Anterior cingulate cortex (tissue), 58 donors: ENCODE measurements at regions not wholly inside any gene's neighbourhood (a gene's known extent, or its start where the extent isn't known, plus 50 kb on each side); places are given as distances from the start of the nearest gene placed in this dataset.

Source experiments
- DNase-seq, 58 donors: peaks; one replicate each; lab custom pipeline; 2025; lab: John Stamatoyannopoulos, UW

DNA sequence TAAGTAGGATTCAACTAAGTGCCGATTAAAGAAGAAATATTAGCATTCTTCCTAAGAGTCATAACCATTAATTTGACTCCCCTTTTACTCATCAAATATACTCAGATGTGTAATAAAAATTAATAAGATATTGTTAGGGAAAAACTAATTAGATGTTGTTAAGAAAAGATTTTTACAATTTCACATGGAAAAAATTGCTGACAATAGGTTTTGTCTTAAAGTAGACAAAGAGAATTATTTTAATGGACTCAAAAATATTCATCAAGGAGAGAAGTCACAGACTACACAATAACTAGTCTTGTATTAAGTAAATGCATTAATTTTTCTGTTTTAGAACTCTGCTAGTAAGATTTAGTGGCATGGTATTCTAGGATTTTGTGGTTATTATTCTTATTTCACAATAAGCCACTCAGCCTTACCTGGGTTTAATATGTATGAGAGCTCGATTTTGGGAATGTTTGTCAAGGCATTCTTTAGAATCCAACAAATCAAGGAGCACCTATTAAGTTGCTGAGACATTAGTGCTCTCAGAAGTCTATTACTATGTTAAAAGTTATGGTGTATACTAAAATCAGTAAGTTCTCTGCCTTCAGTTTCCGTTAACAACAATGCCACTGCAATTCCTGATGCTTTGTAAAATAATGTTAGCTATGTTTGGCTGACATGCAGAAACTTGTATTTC lies 110.2 kb upstream of the UGT8 start:
- DNase-seq = no peak

DNA sequence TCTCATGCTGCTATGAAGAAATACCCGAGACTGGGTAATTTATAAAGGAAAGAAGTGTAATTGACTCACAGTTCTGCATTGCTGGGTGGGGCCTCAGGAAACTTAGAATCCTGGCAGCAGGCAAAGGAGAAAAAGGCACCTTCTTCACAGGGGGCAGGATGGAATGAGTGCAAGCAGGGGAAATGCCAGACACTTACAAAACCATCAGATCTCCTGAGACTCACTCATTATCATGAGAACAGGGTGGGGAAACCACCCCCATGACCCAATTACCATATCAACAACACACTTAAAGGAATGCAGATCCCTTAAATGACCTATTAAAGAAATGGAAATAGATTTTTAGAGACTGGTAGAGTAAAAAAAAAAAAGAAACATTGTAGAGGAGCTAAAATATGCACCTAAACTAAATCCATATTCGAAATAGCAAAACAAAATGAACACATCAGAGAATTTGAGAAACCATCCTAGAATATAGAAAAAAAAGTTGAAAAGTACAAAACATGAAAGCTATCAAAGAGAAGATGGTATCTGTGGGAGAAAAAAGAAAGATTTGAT lies 104.3 kb upstream of the UGT8 start:
- no peak for DNase-seq

DNA sequence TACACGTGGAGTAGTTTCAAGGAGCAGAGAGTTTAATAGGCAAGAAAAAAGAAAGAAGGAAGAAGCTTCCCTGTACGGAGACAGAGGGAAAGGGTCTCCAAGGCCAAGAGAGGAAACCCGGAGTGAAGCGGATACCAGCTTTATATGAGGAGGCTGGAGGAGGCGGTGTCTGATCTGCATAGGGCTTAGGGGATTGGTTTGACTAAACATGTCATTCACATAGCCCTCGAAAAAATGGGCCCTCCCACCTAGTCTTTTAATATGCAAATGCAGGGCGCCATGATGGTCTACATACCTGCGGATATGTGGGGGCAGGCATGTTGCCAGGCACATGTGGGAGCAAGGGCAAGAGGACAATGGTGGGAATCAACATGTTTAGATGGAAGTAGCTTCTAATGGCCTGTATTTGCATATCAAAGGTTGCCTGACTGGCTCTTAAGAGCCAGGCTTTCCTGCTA lies 103.1 kb upstream of the UGT8 start:
- no peak for DNase-seq

DNA sequence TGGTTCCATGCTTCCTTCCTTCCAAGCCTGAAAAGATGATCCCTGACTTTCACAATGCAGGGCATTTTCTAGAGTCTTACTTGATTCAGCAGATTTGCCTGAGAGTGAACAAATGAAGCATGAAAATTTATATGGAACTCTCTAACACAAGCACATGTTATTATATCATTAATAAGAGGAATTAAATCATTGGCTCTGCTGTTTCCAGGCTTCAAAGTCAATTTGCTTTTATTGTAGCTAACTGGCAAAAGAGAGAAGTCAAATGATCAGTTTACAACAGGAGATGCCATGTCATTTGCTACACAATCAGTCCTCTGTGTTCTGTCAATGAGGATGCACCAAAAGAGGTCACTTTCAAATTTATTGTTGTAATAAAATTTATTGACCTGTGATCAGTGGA lies 101.5 kb upstream of the UGT8 start:
- DNase-seq = no peak

DNA sequence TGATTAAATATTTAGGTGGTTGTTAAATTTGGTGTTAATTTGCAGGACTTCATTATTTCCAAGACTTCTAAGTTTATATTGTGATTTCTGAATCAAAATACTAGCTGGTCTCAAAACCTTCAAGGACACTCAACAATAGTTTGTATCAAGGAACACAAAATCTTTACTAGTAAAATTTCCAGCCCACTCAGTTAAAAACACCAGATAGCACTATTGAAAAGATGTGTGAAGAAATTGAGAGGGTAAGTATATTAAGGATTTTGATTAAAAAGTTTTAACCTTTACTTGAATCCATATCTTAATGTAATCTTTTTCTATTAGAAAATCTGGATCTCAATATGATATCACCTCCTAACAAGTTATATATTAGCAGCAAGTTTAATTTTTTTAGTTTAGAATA lies 89.3 kb upstream of the UGT8 start:
- DNase-seq = peak in 1 of 58 donors; percentile 13

DNA sequence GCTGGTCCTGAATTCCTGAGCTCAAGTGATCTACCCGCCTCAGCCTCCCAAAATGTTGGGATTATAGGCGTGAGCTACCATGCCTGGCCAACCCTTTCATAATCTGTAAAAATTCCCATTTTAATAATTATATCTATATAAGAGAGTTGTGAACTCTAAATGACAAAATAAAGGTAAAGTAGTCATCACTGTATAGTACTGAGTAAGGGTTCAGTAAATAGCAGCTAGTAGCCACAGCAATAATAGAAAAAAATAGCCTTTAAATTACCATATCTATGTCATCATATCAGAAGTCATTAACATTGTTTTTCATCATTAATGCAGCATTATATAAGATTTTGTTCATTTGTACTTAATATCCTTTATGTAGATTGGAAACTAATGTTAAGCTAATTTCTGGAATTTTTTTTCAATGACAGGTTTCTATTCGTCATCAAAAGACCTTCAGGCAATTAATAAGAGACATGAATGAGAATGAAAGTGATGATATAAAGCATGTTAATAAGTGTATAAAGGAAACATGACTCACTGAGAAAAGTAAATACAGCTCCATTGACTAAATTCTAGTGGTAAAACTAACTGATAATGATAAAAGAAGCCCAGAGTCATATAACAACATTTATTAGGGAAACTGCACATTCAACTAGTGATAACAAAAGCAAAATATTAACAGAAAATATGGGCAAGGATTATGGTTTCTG lies 85.9 kb upstream of the UGT8 start:
- DNase-seq = no peak

DNA sequence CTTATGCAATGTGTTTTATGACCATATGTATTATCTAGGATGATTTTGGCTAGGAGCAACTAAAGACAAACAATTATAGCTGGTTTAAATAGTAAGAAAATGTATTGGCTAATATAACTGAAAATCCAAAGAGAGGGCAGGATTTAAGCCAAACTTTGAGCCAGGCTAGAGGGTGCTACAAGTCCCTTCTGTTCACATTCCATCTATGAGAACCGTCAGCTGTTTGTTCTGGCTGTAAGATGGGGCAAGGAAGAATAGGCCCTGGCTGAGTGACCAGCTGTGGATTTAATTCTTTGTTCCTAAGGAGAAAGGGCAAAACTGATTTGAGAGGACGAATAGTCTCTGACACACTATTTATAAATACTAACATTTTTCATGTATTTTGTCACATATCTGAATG lies 79.2 kb upstream of the UGT8 start:
- peak in 7 of 58 donors; percentile 2 to 27 (median 17) for DNase-seq

DNA sequence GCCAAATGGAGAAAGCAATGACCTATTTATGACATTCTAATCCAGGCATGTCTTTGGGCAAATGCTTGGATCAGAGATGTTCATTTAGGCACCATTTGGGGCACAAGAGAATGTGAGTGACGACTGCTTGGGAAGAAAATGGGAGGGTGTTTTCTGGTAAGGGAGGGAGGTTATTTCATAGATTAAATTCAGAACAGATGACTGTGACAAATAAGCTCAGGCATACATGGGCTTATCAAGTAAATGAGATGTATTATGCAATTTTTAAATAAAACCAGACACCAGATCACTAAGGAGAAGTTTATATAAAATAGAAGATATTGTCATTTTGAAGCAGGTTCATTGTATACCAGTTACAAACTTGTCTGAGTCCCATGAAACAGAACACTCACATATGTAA lies 71.4 kb upstream of the UGT8 start:
- no peak for DNase-seq

DNA sequence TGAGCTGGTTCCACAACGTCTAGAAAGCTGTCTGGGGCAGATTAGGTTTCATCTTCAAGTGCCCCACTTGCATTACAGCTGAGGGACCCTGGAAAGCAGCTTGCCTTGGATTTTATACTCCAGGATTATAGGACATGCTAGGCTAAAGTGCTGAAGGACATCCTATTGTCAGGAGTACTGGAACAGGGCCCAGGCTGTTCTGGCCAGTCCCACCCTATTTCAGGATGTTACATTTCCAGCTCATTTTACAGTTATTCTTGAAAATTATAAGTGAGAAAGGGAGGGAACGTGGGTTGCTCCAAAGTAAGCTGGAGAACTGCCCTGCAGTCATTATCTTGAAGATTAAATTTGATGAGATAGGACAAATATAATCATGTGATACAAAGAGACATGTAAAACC lies 71.0 kb upstream of the UGT8 start:
- no peak for DNase-seq

DNA sequence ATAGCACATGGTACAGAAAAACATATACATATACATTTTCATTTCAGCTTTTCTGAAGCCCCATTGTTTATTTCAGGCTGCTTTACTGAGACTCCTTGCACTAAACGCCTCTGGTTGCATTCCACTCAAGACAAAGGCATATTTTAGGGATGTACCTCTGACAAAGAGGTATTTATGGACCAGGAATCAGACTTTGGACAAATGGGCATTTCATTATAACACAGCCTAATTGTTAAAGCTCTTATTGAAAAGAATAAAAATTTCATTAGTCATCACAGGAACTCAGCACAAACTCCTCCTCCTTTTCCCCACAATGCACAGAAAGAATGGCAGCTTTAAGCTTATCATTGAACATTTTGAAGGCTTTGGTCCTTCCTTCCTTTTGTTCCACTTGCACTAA lies 62.9 kb upstream of the UGT8 start:
- peak in 1 of 58 donors; percentile 36 for DNase-seq

DNA sequence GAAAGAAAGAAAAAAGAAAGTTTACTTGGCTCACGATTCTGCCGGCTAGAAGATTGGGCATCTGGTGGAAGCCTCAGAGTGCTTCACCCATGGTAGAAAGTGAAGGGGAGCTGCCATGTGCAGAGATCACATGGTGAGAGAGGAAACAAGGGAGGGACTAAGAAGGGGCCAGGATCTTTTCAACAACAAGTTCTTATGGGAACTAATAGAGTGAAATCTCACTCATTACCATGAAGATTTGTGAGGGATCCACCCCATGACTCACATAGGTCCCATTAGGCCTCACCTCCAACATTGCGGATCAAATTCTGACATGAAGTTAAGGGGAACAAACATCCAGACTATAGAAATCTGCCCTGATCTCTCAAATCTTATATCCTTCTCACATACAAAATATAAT lies 61.3 kb upstream of the UGT8 start:
- DNase-seq = no peak

DNA sequence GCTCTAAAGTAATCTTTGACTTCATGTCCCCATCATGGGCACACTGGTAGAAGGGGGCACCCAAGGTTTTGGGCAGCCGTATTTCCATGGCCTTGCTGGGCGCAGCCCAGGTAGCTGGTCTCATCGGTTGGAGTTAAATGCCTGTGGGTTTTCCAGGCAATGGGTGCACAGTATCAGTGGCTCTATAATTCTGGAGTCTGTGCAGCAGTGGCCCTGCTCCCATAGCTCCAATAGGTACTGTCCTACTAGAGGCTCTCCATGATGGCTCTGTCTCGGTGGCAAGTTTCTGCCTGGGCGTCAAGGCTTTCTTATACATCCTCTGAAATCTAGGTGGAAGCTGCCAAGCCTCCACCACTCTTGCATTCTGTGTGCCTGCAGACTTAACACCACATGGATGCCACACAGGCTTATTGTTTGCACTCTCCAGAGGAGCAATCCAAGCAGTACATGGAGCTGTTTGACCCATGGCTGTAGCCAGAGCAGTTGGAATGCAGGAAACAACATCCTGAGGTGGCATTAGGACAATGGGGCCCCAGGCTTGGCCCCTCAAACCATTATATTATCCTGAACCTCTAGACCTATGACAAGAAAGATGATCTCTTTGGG lies 60.5 kb upstream of the UGT8 start:
- DNase-seq = no peak

DNA sequence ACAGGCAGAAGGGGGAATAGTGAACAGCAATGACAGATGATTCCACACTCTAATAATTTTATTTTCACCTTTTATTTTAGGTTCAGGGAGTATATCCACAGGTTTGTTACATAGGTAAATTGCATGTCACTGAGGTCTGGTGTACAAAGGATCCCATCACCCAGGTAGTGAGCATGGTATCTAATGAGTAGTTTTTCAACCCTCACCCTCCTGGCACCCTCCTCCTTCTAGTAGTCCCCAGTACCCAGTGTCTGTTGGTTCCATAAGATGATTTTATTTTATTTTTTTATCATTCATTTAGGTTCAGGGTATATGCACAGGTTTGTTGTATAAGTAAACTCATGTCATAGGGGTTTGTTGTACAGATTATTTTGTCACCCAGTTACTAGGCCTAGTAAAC lies 58.6 kb upstream of the UGT8 start:
- no peak for DNase-seq

DNA sequence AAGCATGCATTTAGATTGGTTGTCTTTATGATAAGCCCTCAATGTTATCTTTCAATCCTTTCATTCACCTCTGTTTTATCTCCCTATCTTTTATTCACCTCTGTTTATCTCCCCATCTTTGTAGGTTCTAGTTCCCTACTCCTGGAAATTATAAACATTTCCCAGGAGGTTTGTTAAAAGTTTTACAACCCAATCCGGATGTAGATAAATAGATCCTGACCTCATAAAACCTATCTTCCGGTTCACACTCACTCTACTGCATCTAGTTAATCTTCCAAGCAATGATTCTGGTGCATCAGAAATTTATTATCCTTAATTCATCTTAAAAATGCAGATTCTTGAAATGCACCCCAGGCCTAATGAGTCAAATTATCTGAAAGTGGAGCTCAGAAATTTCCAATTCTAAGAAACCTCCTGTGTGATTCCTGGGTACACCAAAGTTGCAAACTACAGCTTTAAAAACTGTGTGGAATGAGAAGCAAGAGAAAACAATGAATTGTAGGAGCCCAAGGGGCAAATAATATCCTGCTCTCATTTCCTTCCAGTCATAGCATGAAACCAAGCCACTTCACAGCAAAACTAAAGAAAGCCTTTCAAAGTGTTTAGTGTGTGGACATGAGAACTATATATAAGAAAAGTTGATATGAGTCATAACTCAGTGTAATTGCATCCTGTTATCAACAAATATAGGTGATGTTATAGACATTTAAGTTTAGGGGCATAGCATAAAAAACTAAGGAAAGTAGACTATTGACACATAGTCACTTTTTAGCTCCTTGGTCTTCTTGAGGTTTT lies 51.1 kb upstream of the UGT8 start:
- DNase-seq = no peak
